Fibroblast of lung (primary cell): ENCODE measurements at regions not wholly inside any gene's neighbourhood (a gene's known extent, or its start where the extent isn't known, plus 50 kb on each side); places are given as distances from the start of the nearest gene placed in this dataset.

Source experiments
- EZH2 ChIP-seq: IDR thresholded peaks from 2 replicates; pipeline ENCODE4 v1.5.1; 2012; ENCODE audit warnings: low read length, control low read depth, mild to moderate bottlenecking; ENCODE audit errors: missing control alignments
- TF ChIP-seq, protein P1 (sequence below), 2 donors: IDR thresholded peaks in 1 of 2; conservative IDR thresholded peaks in 1 of 2; 1 replicate in 1 of 2; 2 replicates in 1 of 2; pipeline ENCODE4 v1.5.1; 2011 to 2012; ENCODE audit warnings: low read length in 2 of 2, control low read depth in 1 of 2, inconsistent platforms in 1 of 2, low read depth in 1 of 2, mild to moderate bottlenecking in 1 of 2

DNA sequence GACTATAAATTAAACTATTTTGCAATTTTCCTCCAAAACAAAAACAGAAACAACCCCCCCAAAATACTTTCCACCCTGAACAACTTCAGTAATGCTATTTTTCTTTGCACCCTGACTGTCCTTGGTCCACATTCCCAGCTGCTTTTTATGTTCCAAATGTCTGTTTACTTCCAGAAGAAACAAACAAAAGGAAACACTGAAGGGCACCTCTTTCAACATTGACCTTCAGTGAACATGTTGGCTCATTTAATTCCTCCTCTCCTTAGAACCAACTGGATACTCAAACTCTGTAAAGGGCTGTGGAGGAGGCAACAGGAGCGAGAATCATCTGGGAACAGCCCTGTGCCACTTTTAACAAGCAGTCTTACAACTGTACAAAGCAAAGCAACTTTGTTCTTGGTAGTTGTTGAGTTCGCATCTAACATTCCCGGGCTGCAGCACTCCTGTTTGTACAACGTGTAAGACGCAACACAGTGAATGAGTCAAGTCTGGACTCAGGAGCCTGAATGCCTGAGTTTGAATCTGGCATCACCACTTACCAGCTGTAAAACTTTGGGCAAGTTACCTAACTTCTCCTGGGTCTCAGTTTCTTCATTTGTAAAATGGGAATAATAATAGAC, 111.4 kb upstream of the GATA6 start:
- TF ChIP-seq, protein P1, sequence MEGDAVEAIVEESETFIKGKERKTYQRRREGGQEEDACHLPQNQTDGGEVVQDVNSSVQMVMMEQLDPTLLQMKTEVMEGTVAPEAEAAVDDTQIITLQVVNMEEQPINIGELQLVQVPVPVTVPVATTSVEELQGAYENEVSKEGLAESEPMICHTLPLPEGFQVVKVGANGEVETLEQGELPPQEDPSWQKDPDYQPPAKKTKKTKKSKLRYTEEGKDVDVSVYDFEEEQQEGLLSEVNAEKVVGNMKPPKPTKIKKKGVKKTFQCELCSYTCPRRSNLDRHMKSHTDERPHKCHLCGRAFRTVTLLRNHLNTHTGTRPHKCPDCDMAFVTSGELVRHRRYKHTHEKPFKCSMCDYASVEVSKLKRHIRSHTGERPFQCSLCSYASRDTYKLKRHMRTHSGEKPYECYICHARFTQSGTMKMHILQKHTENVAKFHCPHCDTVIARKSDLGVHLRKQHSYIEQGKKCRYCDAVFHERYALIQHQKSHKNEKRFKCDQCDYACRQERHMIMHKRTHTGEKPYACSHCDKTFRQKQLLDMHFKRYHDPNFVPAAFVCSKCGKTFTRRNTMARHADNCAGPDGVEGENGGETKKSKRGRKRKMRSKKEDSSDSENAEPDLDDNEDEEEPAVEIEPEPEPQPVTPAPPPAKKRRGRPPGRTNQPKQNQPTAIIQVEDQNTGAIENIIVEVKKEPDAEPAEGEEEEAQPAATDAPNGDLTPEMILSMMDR (conservative IDR thresholded peaks at IDR 0.05 in 1 of 2, IDR thresholded peaks at IDR 0.05 in 1 of 2; ENCODE audit: low read depth in 1 of 2, low read length in 2 of 2): no peak
- TF ChIP-seq EZH2: no peak
